Endothelial cell of umbilical vein (primary cell): ENCODE measurements at regions not wholly inside any gene's neighbourhood (a gene's known extent, or its start where the extent isn't known, plus 50 kb on each side); places are given as distances from the start of the nearest gene placed in this dataset.

ENCODE experiments used
- BruUV-seq: library from RNA; stranded (reverse); fragments of 400-500 nt; replicated peaks from 2 replicates; lab custom pipeline; 2021; lab: Mats Ljungman, UMichigan
- CTCF ChIA-PET: fragments of 300-600, 350-600 bp; sonication (Branson Sonifier 250); formaldehyde crosslinking; loops from one replicate; lab custom pipeline; 2021; ENCODE audit warnings: antibody characterized with exemption, inconsistent platforms; lab: Charles Lee
- POLR2A ChIA-PET: fragments of 300-600, 350-600 bp; sonication (Branson Sonifier 250); formaldehyde crosslinking; loops from one replicate; lab custom pipeline; 2021; ENCODE audit warnings: antibody characterized with exemption, inconsistent platforms; lab: Charles Lee
- DNase-seq: peaks from one replicate; pipeline ENCODE4 v3.0.0-alpha.2; 2011; ENCODE audit warnings: low read depth, low spot score
- FAIRE-seq: peaks from 2 replicates; lab custom pipeline; 2011; peaks lifted over from hg19 to GRCh38; lab: Jason Lieb, UNC
- H2AFZ ChIP-seq: 2 replicates; pipeline ENCODE4 v1.6.0; 2012; ENCODE audit warnings: low read depth, low read length, control low read depth, inconsistent platforms
- H3K27ac ChIP-seq: 2 replicates; pipeline ENCODE4 v1.5.1; 2011; ENCODE audit warnings: low read depth, mild to moderate bottlenecking, control low read depth, low read length, moderate library complexity; ENCODE audit not compliant: insufficient read depth
- H3K27me3 ChIP-seq, 2 experiments: 2 replicates each; pipeline versions ENCODE4 v1.6.0 to v1.6.1; 2011; ENCODE audit warnings: low read length in 2 of 2, mixed read lengths in 1 of 2; ENCODE audit not compliant: control insufficient read depth in 2 of 2, insufficient read depth in 2 of 2
- H3K36me3 ChIP-seq, 2 experiments: 2 replicates in 1 of 2; 3 replicates in 1 of 2; pipeline ENCODE4 v1.5.1; 2011; ENCODE audit warnings: low read length in 2 of 2, mild to moderate bottlenecking in 1 of 2, moderate library complexity in 1 of 2; ENCODE audit not compliant: control insufficient read depth in 2 of 2, insufficient read depth in 2 of 2; ENCODE audit errors: extremely low read depth in 1 of 2
- H3K4me1 ChIP-seq: 3 replicates; pipeline ENCODE4 v1.5.1; 2011; ENCODE audit warnings: mild to moderate bottlenecking, low read length; ENCODE audit not compliant: control insufficient read depth, insufficient read depth; ENCODE audit errors: extremely low read depth
- H3K4me2 ChIP-seq: 2 replicates; pipeline ENCODE4 v1.6.1; 2011; ENCODE audit warnings: low read length, control low read depth, mixed read lengths; ENCODE audit not compliant: insufficient read depth
- H3K4me3 ChIP-seq, 3 experiments: fragments of 200-600 bp in 1 of 3; sonication (generic), shearing (Covaris generic) in 1 of 3; replicated peaks in 1 of 3; 2 replicates each; pipeline ENCODE4 v1.5.1; 2011 to 2016; ENCODE audit warnings: control low read depth in 3 of 3, low read length in 3 of 3, mild to moderate bottlenecking in 2 of 3, inconsistent platforms in 1 of 3, low read depth in 1 of 3, moderate library complexity in 1 of 3; ENCODE audit not compliant: insufficient read depth in 1 of 3
- H3K79me2 ChIP-seq: 2 replicates; pipeline ENCODE4 v1.6.0; 2012; ENCODE audit warnings: low read length, inconsistent platforms; ENCODE audit not compliant: control insufficient read depth, insufficient read depth
- H3K9ac ChIP-seq: replicated peaks from 2 replicates; pipeline ENCODE3; 2011; ENCODE audit warnings: low read length, control low read depth; ENCODE audit not compliant: insufficient read depth; ENCODE audit errors: extremely low read depth
- H3K9me1 ChIP-seq: replicated peaks from 3 replicates; pipeline ENCODE4 v1.6.0; 2011; ENCODE audit warnings: mild to moderate bottlenecking, low read length; ENCODE audit not compliant: control insufficient read depth, insufficient read depth; ENCODE audit errors: extremely low read depth
- H3K9me3 ChIP-seq: replicated peaks from 2 replicates; pipeline ENCODE4 v1.5.1; 2012; ENCODE audit warnings: low read length, inconsistent platforms; ENCODE audit not compliant: control insufficient read depth, insufficient read depth
- H4K20me1 ChIP-seq: replicated peaks from 2 replicates; pipeline ENCODE3; 2011; ENCODE audit warnings: mild to moderate bottlenecking, low read length; ENCODE audit not compliant: control insufficient read depth, insufficient read depth; ENCODE audit errors: extremely low read depth
- CTCF ChIP-seq, 2 donors: IDR thresholded peaks; 1 replicate in 1 of 2; 2 replicates in 1 of 2; pipeline ENCODE4 v1.5.1; 2011; ENCODE audit warnings: low read length in 2 of 2, mild to moderate bottlenecking in 2 of 2, moderate library complexity in 2 of 2, control low read depth in 1 of 2, inconsistent platforms in 1 of 2, low read depth in 1 of 2; ENCODE audit not compliant: insufficient read depth in 1 of 2; ENCODE audit errors: extremely low read depth in 1 of 2
- EZH2 ChIP-seq: IDR thresholded peaks from 2 replicates; pipeline ENCODE4 v1.6.1; 2012; ENCODE audit warnings: borderline replicate concordance, low read depth, mild to moderate bottlenecking, moderate library complexity, low read length, inconsistent platforms; ENCODE audit not compliant: severe bottlenecking
- FOS ChIP-seq: IDR thresholded peaks from 2 replicates; pipeline ENCODE4 v1.6.1; 2011; ENCODE audit warnings: mild to moderate bottlenecking, low read length, moderate library complexity, borderline replicate concordance; ENCODE audit not compliant: insufficient read depth
- GATA2 ChIP-seq: IDR thresholded peaks from 2 replicates; pipeline ENCODE4 v1.7.0; 2011; ENCODE audit warnings: low read depth, mild to moderate bottlenecking, moderate library complexity, mixed read lengths, low read length; ENCODE audit not compliant: insufficient read length, insufficient read depth
- JUN ChIP-seq: IDR thresholded peaks from 2 replicates; pipeline ENCODE4 v1.6.1; 2011; ENCODE audit warnings: borderline replicate concordance, low read depth; ENCODE audit not compliant: insufficient read length, insufficient read depth
- MAX ChIP-seq: IDR thresholded peaks from 2 replicates; pipeline ENCODE4 v1.6.1; 2011; ENCODE audit not compliant: insufficient read depth, insufficient read length
- MYC ChIP-seq: IDR thresholded peaks from one replicate; pipeline ENCODE4 v1.6.1; 2011; ENCODE audit warnings: mild to moderate bottlenecking, low read depth, low read length
- POLR2A ChIP-seq: IDR thresholded peaks from 2 replicates; pipeline ENCODE4 v1.6.1; 2012; ENCODE audit warnings: low read depth, mild to moderate bottlenecking, control low read depth, low read length
- POLR2AphosphoS5 ChIP-seq: IDR thresholded peaks from 2 replicates; pipeline ENCODE4 v1.6.1; 2012; ENCODE audit warnings: low read depth, mild to moderate bottlenecking, control low read depth, low read length, moderate library complexity; ENCODE audit not compliant: insufficient read depth
- dilution Hi-C: fragments of 300-500 bp; cut with MboI; formaldehyde crosslinking; loops from one replicate; pipeline ENCODE4 v1.15.0; 2019; ENCODE audit warnings: low sequenced_read_pairs; ENCODE audit not compliant: extremely low pct_ligation_motif_present
- intact Hi-C: fragments of 100-400 bp; cut with micrococcal nuclease; formaldehyde crosslinking; loops from one replicate; pipeline ENCODE4 v1.10.0; 2022

- no peak for TF ChIP-seq MYC
- TF ChIP-seq POLR2A, result no peak
- no peak for TF ChIP-seq JUN
- TF ChIP-seq FOS, result no peak
- TF ChIP-seq CTCF (IDR thresholded peaks at IDR 0.05; ENCODE audit: extremely low read depth in 1 of 2, insufficient read depth in 1 of 2, low read depth in 1 of 2, low read length in 2 of 2), result no peak
- TF ChIP-seq EZH2, result no peak
- TF ChIP-seq MAX, result no peak
- TF ChIP-seq GATA2, result no peak
- TF ChIP-seq POLR2AphosphoS5, result no peak
- CTCF ChIA-PET, result no interaction called here
- no TSS peak for BruUV-seq
- Histone ChIP-seq H3K36me3 (no peaks in the 10 kb centered on the region), H3K79me2 (no peaks in the 10 kb centered on the region), H2AFZ (no peak overlapping the region), H3K9me1 (no peaks in the 10 kb centered on the region), H3K4me1 (no peaks in the 10 kb centered on the region), H3K27me3 (no peaks in the 10 kb centered on the region), H3K9ac (no peak overlapping the region), H3K27ac (no peak overlapping the region), H3K4me2 (no peak overlapping the region), H4K20me1 (no peaks in the 10 kb centered on the region), H3K4me3 (no peak overlapping the region), H3K9me3 (no peaks in the 10 kb centered on the region)
- intact Hi-C loops (no loop called here), dilution Hi-C loops (no loop called here)
- POLR2A ChIA-PET, result no interaction called here
- FAIRE-seq (no peak), DNase-seq (no peak)
These were observed 1951.4 kb downstream of the SUCLG1 start for GRCh38 chr2:82507657-82508056.
